ENCODE measurements at regions not wholly inside any gene's neighbourhood (a gene's known extent, or its start where the extent isn't known, plus 50 kb on each side); places are given as distances from the start of the nearest gene placed in this dataset.
"Not testable (repeated sequence)": the region's sequence is repeated elsewhere in the genome, so short reads cannot be mapped to it uniquely, and the experiment has no call there.

GRCh38 chr21:35294231-35294898 is 245.3 kb upstream of the RUNX1 start:
- no peak for DNase-seq

GRCh38 chr21:35291973-35292627 is 243.0 kb upstream of the RUNX1 start:
- DNase-seq: no peak

GRCh38 chr21:35291034-35291433 is 241.9 kb upstream of the RUNX1 start:
- DNase-seq: no peak

- no peak for DNase-seq
These were observed 239.1 kb upstream of the RUNX1 start for GRCh38 chr21:35288238-35288637.

GRCh38 chr21:35284199-35284598 is 235.1 kb upstream of the RUNX1 start:
- no peak for DNase-seq

- no peak for DNase-seq
These were observed 233.8 kb upstream of the RUNX1 start for GRCh38 chr21:35282944-35283343.

- no peak for DNase-seq
These were observed 232.9 kb upstream of the RUNX1 start for GRCh38 chr21:35281956-35282355.

GRCh38 chr21:35280231-35280630 is 231.1 kb upstream of the RUNX1 start:
- DNase-seq: no peak

- no peak for DNase-seq
These were observed 226.7 kb upstream of the RUNX1 start for GRCh38 chr21:35275776-35276175.

GRCh38 chr21:35274923-35275322 is 225.8 kb upstream of the RUNX1 start:
- DNase-seq: no peak

GRCh38 chr21:35274090-35274489 is 225.0 kb upstream of the RUNX1 start:
- DNase-seq: no peak

GRCh38 chr21:35273333-35273732 is 224.2 kb upstream of the RUNX1 start:
- DNase-seq: no peak

- not testable (repeated sequence) for DNase-seq
These were observed 222.4 kb upstream of the RUNX1 start for GRCh38 chr21:35271344-35272118.

GRCh38 chr21:35268817-35269216 is 219.7 kb upstream of the RUNX1 start:
- no peak for DNase-seq

- DNase-seq: no peak
These were observed 219.2 kb upstream of the RUNX1 start for GRCh38 chr21:35268261-35268660.

- DNase-seq: no peak
These were observed 217.4 kb upstream of the RUNX1 start for GRCh38 chr21:35266546-35266945.

GRCh38 chr21:35265170-35265877 is 216.2 kb upstream of the RUNX1 start:
- no peak for DNase-seq

GRCh38 chr21:35259457-35259856 is 210.4 kb upstream of the RUNX1 start:
- DNase-seq: no peak

GRCh38 chr21:35258521-35258920 is 209.4 kb upstream of the RUNX1 start:
- no peak for DNase-seq

- peak; percentile 2 for DNase-seq
These were observed 208.3 kb upstream of the RUNX1 start for GRCh38 chr21:35257413-35257812.

- DNase-seq: peak; percentile 3
These were observed 207.4 kb upstream of the RUNX1 start for GRCh38 chr21:35256468-35256988.

GRCh38 chr21:35254765-35255138 is 205.7 kb upstream of the RUNX1 start:
- DNase-seq: no peak

All from occipital lobe (tissue), 1 donor.